ENCODE measurements at regions not wholly inside any gene's neighbourhood (a gene's known extent, or its start where the extent isn't known, plus 50 kb on each side); places are given as distances from the start of the nearest gene placed in this dataset.

GRCh38 chr15:94844538-94845389 lies 613.4 kb downstream of the MCTP2 start:
- TF ChIP-seq EZH2phosphoT487 (IDR thresholded peaks at IDR 0.05; ENCODE audit: low read depth) (no peak), CTCF (IDR thresholded peaks at IDR 0.05; ENCODE audit: low read depth, low read length) (no peak)

Data from OCI-LY3 (cell line).